ENCODE measurements at regions not wholly inside any gene's neighbourhood (a gene's known extent, or its start where the extent isn't known, plus 50 kb on each side); places are given as distances from the start of the nearest gene placed in this dataset.

DNA sequence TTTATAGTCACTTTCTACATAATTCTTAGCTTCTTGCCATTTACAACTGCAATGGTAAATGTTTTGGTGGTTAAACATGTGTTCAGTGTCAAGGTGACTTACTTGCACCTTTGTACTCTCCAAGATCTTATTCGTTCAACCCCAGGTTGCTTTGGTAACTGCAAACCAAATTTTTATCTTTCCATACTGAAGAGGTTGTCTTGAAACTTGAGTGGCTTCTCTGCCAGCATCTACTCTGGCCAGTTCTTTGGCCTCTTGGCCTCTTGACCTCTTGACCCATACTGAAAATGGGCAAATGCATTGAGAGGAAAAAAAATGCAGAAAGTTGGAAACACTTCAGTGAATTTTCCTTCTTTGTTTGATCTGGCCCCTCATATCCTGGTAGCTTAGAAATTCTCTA is 88.0 kb upstream of the LRRC7 start:
- DNase-seq: no peak

DNA sequence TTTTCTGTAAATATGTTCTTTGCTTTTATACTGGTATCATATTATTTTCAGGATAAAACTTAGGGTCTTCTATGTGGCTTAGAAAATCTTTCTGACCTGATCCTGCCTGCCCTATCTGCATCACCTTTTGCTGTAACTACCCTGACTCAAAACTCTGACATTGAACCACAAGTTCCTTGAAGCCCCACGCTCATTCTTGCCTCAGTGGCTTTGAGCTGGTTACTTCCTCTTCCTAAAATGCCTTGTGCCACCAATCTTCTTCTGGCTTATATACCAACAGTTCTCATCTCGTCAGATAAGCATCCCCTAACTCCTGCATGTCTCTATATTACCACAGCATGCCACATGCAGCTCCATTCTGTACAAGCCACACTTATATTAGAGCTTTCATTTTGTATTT is 84.5 kb upstream of the LRRC7 start:
- no peak for DNase-seq

DNA sequence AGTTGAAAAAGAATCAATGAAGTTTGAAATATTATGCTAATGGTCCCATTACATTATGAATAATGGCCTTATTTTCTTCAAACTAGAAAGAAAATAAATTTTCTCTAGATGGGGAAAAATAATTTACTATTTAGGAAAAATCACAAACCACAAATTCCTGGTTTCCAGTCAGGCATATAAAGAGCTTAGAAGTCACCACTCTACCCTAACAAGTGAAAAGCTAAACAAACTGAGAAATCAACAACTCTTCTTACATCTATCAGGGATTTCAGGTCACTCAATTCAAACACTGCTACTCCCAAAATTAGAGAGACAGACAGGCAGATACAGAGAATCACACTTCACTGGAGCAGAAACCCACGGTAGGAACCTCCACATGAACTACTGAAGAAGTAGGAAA is 82.1 kb upstream of the LRRC7 start:
- no peak for DNase-seq

DNA sequence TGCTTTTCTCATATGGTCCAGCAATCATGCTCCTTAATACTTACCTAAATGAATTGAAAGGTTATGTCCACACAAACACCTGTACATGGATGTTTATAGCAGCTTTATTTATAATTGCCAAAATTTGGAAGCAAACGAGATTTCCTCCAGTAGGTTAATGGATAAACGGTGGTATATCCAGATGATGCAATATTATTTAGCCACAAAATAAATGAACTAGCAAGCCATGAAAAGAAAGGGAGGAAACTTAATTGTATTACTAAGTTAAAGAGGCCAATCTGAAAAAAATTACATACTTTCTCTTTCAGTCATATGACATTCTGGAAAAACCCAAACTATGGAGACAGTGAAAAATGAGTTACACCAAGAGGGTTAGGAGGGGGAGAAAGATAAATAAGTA is 76.3 kb upstream of the LRRC7 start:
- DNase-seq: no peak

DNA sequence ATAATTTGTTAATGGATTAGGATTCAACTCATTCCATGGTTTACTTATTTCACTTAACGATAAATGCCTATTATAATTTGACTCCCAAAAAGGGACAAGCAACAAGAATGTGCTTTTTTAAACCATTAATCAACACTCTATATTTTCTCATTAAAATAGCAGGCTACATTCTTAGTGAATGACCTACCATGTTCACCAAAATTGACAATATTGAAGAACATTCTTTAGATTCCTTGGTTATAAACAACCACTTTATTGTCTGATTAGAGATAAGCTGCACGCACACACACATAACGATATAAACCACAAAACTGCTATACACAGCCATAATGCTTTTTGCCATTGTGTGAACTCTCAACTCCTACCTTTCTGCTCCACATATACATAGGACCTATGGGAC is 75.4 kb upstream of the LRRC7 start:
- no peak for DNase-seq

DNA sequence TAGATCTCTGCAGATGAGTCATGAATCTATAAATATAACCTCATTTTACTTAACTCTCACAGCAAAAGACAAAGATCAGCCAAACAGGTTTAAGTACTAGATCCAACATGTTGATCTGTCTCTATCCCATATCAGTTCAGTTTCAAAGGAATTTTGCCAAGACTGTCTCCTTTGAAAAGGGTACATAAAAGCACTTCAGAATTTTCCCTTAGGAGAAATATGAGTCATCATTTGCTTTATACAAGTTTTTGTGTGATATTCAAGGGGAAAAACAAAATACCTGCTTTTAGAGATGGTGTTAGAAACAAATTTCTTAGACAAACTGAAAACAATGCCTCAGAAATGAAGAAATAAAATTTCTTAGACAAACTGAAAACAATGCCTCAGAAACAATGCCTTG is 73.5 kb upstream of the LRRC7 start:
- no peak for DNase-seq

DNA sequence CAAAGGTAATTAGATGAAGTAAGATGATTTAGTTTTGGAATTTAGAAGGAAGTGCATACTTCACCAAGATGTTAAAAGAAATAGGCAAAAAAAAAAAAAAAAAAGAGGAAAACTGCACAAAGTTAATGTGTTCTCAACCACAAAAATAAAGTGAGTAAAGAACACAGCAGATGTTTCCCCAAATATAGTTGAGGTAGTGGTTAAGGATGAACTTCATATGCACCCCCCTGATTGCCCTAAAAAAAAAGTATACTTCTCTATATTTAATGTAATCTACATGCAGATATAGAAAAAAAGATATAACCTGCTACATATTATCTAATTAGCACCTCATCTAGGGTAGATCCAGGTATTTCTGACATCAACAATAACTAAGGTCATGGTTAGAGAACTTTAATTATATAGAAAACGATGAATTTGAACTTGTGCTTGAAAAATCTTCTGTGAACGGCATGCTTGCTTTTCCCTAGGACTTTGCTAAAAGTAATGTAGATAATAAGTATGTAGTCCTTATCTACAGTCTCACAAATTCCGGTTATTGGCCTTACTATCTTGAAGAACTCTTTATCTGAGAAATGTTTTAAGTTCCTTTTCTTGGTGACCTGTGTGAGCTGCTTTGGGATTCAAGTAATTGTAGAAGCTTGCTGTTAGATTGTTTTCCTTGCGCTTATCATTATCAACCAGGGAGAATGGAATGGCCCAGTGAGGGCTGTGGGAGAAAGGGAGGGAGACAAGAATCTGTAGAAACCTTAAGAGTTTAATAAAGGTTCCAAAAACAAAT is 70.1 kb upstream of the LRRC7 start:
- DNase-seq: no peak

DNA sequence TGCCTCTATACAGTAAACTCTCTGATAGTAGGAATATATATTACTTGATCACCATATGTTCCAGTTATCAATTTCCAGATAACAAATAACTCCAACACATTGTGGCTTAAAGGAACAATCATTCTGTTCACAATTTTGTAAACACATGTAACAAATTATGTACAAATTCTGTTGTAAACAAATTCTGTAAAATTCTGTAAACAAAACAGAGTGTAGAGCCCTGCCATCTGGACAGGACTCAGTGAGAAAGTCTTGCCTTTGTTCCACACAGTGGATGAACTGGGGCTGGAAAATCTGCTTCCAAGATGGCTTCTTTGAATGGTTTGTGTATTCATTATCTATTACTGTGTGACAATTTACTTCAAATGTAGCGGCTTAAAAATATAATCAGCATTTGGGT is 69.0 kb upstream of the LRRC7 start:
- no peak for DNase-seq

DNA sequence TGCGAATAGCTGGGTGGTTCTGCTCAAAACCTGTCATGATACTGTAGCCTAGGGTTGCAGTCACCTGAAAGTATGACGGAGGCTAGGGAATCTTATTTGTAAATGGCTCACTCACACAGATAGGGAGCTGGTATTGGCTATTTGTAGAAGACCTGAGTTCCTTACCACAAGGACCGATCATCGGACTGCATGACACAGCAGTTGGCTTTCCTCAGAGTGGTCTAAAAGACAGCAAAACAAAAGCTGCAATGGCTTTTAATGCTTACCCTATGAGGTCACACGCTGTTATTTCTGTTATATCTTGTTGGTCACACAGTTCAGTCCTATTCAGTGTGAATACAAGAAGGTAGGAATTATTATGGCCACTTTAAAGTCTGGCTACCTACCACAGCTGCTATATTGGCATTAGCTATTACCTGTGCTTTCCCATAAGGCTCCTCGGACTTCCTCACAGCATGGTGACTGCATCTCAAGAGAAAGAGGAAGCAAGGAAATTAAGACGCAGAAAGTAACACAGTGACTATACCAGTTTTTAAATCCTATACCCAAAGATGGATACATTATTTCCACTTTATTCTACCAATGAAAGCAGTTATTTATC is 68.4 kb upstream of the LRRC7 start:
- DNase-seq: no peak

DNA sequence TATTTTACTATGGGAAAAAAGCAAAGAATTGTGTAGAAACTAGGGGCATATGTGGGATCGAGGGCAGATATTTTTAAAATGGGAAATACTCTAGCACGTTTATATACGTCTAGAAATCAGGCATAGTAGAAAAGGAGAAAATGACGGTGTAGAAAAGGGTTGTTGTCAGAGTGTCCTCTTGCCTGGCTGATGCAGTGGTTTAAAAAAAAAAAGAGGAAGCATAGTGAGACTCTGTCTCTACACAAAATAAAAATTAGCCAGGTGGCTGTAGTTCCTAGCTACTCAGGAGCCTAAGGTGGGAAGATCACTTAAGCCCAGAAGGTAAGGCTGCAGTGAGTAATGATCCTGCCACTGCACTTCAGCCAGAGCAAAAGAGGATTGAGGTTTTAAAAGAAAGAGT is 64.7 kb upstream of the LRRC7 start:
- no peak for DNase-seq

DNA sequence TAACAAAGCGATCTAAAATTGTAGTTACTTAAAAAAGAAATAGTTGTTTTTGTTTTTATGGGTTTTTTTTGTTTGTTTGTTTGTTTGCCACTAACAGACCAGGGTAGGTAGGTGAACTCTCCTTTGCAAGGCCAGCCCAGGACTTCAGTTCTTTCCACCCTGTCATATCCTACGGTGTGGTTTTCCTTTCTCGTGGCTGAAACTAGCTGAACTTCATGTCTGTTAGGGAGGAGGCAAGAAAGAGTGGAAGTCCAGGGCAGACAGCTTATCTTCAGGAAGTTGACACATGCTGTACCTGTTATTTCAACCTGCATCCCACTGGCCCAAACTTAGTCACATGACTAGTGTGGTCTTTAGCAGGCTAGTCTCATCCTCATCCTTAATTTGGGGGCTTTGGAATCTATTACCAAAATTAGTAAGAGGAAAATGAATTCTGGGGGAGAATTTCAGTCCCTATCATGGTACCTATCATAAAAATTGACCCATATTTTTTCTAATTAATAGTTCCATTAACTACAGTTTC is 62.9 kb upstream of the LRRC7 start:
- DNase-seq: no peak

DNA sequence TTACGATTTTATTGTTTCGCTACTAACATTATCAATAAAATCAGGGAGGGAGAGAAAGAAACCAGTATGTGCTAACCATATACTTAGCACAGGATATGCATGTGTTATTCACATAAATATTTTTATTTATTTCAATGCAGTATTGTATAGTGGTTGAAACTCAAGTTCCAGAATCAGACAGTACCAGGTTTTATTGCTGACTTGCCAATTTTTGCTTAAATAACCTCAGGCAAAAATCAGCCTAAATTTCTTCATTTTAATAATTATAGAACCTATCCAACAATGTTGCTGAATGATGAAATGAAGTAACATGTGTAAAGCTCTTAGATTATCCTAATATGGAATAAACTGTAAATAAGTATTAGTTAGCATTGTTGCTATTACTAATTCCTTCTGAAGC is 61.4 kb upstream of the LRRC7 start:
- DNase-seq: no peak

DNA sequence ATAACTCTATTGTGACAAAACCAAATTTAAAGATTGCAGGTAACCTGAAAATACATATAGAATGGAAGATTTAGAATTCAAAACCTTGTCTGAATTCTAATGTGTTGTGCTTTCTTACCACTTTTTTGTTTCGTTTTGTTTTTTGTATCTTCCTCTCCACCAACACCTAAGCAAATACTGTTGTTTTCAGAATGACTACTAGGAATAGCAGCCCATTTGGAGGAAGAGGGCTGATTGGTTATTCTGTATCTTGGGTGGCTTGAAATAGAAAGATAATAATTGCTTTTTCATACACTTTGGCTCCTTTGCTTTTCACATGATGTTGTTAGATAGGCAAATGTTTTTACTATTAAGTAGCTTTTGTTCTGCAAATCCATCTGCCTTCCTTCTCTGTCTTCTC is 61.0 kb upstream of the LRRC7 start:
- no peak for DNase-seq

DNA sequence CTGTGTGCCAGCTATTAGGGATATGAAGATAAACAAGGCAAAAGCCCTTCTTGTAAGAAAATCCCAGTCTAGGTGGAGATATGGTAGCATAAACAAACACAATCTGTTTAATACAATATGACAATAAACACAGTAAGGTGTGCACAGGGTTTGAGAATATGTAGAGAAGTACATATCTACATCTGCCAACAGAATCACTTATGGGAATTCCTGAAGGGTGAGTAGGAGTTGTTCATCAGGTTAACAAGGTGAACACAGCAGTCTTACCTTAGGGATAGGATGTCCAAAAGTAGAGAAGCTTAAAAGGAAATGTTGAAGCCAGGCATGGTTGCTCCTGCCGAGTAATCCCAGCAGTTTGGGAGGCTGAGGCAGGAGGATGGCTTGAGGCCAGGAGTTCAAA is 57.7 kb upstream of the LRRC7 start:
- DNase-seq: no peak

DNA sequence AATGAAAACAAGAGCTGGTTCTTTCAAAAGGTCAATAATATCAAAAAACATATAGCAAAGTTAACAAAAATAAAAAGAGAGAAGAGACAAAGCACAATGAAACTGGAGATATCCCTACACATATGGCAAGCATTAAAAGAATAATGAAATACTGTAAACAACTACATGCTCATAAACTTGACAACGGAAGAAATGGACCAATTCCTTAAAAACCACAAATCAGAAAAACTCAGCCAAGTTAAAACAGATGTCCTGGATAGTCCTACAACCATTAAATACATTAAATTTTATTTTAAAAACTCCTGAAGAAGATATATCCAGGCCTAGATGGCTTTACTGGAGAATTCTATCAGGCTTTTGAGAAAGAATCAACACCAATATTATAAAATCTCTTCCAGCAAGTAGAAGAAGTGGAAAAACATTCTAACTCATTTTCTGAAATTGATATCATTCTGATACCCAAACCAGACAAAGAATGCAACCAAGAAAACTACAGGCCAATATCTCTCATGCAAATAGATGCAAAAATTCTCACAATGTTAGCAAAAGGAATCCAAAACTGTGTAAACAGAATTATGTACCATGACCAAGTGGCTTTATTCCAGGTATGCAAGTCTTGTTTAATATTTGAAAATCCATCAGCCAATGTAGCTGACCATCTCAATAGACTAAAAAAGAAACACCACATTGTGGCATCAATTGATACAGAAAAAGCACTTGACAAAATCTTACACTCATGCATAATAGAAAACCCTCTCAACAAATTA is 56.1 kb upstream of the LRRC7 start:
- DNase-seq: no peak

DNA sequence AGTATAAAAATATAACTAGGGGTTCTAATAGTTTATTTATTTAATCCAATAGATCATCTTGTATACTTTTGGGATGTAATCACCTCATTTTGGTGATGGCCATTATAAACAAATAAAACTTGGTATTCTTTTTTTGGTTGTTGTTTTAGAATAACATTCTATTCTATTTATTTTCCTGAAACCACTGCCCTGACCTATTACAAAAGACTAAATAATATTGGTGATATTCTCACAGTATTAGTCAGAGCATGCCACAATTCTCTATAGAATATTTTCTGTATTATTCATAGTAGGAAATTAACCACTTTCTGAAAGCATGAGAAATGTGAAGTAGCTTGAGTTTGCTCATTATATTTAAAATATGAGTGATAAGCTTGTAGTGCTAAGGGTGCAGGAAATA is 54.1 kb upstream of the LRRC7 start:
- DNase-seq: no peak

All from NCI-H1694 (cell line).